Skeletal muscle tissue (tissue), 3 donors: ENCODE measurements at regions not wholly inside any gene's neighbourhood (a gene's known extent, or its start where the extent isn't known, plus 50 kb on each side); places are given as distances from the start of the nearest gene placed in this dataset.
"Not testable (repeated sequence)": the region's sequence is repeated elsewhere in the genome, so short reads cannot be mapped to it uniquely, and the experiment has no call there.

Experiments used
- H3K27ac ChIP-seq: one replicate; pipeline ENCODE4 v1.7.0; 2013; ENCODE audit warnings: mild to moderate bottlenecking, low read depth, low read length, inconsistent platforms
- H3K27me3 ChIP-seq, 3 donors: one replicate each; pipeline ENCODE4 v1.7.0; 2013; ENCODE audit warnings: low read length in 3 of 3; ENCODE audit not compliant: control insufficient read depth in 3 of 3, insufficient read depth in 3 of 3
- H3K36me3 ChIP-seq, 3 donors: one replicate each; pipeline ENCODE4 v1.7.0; 2013; ENCODE audit warnings: low read length in 3 of 3; ENCODE audit not compliant: control insufficient read depth in 3 of 3, insufficient read depth in 3 of 3
- H3K4me1 ChIP-seq, 3 donors: one replicate each; pipeline ENCODE4 v1.7.0; 2013; ENCODE audit warnings: low read length in 3 of 3, mild to moderate bottlenecking in 3 of 3; ENCODE audit not compliant: control insufficient read depth in 3 of 3, insufficient read depth in 3 of 3
- H3K4me3 ChIP-seq, 3 donors: one replicate each; pipeline ENCODE4 v1.7.0; 2013; ENCODE audit warnings: low read length in 3 of 3
- H3K9ac ChIP-seq, 3 donors: one replicate each; pipeline ENCODE4 v1.7.0; 2013; ENCODE audit warnings: low read length in 3 of 3, mild to moderate bottlenecking in 3 of 3, moderate library complexity in 2 of 3, low read depth in 1 of 3
- H3K9me3 ChIP-seq, 3 donors: one replicate each; pipeline ENCODE4 v1.7.0; 2013; ENCODE audit warnings: low read length in 3 of 3; ENCODE audit not compliant: control insufficient read depth in 3 of 3
- donor health status: Osteomylitis.

GRCh38 chrX:137178392-137178791 lies 144.6 kb upstream of the GPR101 start:
- Histone ChIP-seq H3K4me3 (no peak overlapping the region), H3K4me1 (no peaks in the 10 kb centered on the region), H3K27ac (no peak overlapping the region), H3K9me3 (no peaks in the 10 kb centered on the region), H3K27me3 (no peaks in the 10 kb centered on the region), H3K9ac (no peak overlapping the region), H3K36me3 (no peaks in the 10 kb centered on the region)

GRCh38 chrX:137172317-137172948 lies 138.6 kb upstream of the GPR101 start:
- H3K4me3 ChIP-seq: no peak overlapping the region
- H3K27me3 ChIP-seq: no peaks in the 10 kb centered on the region
- no peak overlapping the region for H3K9ac ChIP-seq
- no peak overlapping the region for H3K27ac ChIP-seq
- H3K4me1 ChIP-seq: no peaks in the 10 kb centered on the region
- no peaks in the 10 kb centered on the region for H3K36me3 ChIP-seq
- no peaks in the 10 kb centered on the region for H3K9me3 ChIP-seq

DNA sequence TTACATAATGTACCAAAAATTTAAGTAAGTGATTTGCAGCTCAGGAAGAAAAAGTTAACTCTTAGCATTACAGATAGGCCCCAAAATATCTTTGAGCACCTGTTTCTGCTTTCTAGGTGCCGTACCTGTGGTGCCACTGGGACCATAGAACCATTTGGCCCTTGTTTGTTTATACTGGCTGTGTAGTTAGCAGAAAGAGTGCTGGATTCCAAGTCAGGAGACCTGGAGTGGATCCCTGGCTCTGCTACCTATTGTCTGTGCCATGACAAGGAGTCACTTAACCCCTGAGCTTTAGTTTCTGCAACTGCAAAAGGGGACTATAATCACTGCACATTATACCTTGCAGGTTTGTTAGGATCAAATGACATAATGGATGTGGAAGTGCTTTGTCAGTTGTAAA lies 137.8 kb upstream of the GPR101 start:
- no peak overlapping the region for H3K27ac ChIP-seq
- H3K36me3 ChIP-seq: no peaks in the 10 kb centered on the region
- H3K9ac ChIP-seq: no peak overlapping the region
- H3K4me3 ChIP-seq: no peak overlapping the region
- H3K27me3 ChIP-seq: peaks cover 0 to 3% (median 0%) of the 10 kb centered on the region in 3 donors
- no peaks in the 10 kb centered on the region for H3K4me1 ChIP-seq
- no peaks in the 10 kb centered on the region for H3K9me3 ChIP-seq

GRCh38 chrX:137166591-137166990 lies 132.8 kb upstream of the GPR101 start:
- H3K9ac ChIP-seq: no peak overlapping the region
- peaks cover 0 to 3% (median 0%) of the 10 kb centered on the region in 3 donors for H3K27me3 ChIP-seq

DNA sequence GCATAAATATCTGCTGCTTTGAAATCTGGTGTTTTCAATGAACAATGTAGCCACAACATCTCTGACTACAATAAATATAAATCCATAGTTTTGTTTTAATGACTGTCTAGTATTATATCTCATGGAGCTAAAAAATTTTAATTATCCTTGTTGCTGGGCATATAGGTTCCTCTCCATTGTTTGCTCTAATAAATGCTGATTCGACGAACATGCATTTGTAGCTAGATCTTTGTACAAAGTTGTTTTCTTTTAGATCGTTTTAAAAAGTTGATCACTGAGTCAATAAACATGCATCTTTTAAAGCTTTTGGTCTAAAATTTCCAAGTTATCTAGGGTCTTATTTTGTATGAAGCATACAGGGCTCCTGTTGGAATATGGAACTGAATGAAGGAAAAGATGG lies 130.5 kb upstream of the GPR101 start:
- no peaks in the 10 kb centered on the region for H3K4me1 ChIP-seq
- H3K9me3 ChIP-seq: no peaks in the 10 kb centered on the region
- peaks cover 0 to 3% (median 0%) of the 10 kb centered on the region in 3 donors for H3K27me3 ChIP-seq
- H3K9ac ChIP-seq: no peak overlapping the region
- no peak overlapping the region for H3K4me3 ChIP-seq
- no peak overlapping the region for H3K27ac ChIP-seq
- no peaks in the 10 kb centered on the region for H3K36me3 ChIP-seq

More at GRCh38 chrX:137166591-137166990, 132.8 kb upstream of the GPR101 start:
- H3K27ac ChIP-seq: no peak overlapping the region
- H3K36me3 ChIP-seq: no peaks in the 10 kb centered on the region
- no peaks in the 10 kb centered on the region for H3K4me1 ChIP-seq
- no peaks in the 10 kb centered on the region for H3K9me3 ChIP-seq
- no peak overlapping the region for H3K4me3 ChIP-seq

- Histone ChIP-seq H3K27ac (no peak overlapping the region), H3K27me3 (no peaks in the 10 kb centered on the region), H3K36me3 (no peaks in the 10 kb centered on the region), H3K9me3 (no peaks in the 10 kb centered on the region), H3K4me3 (no peak overlapping the region), H3K9ac (no peak overlapping the region), H3K4me1 (no peaks in the 10 kb centered on the region)
Measured at GRCh38 chrX:137151403-137151802, 117.6 kb upstream of the GPR101 start.

DNA sequence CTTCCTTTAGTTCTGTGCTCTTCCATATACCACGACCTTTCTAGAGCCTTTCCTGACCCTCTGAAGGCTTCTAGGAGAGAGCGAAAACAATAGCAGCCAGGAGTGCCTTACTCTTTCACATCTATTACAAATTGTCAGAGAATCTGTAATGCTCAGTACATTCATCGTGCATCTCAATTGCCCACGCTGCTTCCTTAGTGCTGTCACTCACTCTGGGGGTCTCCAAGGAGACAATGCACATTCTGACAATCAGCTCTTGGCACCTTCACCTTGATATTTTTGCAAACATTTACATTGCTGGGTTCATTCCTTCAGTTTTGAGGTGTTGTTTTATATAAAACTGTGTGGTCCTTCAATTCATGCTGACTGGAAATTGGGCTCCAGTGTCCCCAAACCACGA lies 110.1 kb upstream of the GPR101 start:
- H3K27ac ChIP-seq: no peak overlapping the region
- H3K4me1 ChIP-seq: no peaks in the 10 kb centered on the region
- H3K36me3 ChIP-seq: no peaks in the 10 kb centered on the region
- H3K9me3 ChIP-seq: no peaks in the 10 kb centered on the region
- no peak overlapping the region for H3K4me3 ChIP-seq
- no peaks in the 10 kb centered on the region for H3K27me3 ChIP-seq
- no peak overlapping the region for H3K9ac ChIP-seq

- not testable (repeated sequence) for H3K36me3 ChIP-seq, H3K9me3 ChIP-seq, H3K4me3 ChIP-seq, H3K4me1 ChIP-seq, H3K27ac ChIP-seq, H3K27me3 ChIP-seq, H3K9ac ChIP-seq
Measured at GRCh38 chrX:137122651-137123050, 88.9 kb upstream of the GPR101 start.

DNA sequence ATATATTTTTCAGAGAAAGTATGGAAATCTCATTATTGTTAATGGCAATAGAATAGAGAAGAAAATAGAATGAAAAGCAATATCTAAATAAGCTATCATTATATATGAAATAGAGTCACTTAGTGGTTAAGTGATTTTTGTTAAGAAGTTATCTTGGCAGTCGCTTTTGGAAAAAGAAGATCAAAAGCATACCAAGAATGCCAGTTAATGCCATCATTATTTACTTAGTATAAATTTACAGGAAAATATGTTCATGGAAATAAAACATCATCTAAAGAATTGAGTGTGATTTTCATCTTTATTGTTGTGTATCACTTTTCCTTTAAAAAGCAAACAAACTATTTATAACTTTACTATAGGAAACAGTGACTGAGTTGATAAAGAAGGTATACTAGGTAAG lies 85.3 kb upstream of the GPR101 start:
- no peak overlapping the region for H3K9ac ChIP-seq

DNA sequence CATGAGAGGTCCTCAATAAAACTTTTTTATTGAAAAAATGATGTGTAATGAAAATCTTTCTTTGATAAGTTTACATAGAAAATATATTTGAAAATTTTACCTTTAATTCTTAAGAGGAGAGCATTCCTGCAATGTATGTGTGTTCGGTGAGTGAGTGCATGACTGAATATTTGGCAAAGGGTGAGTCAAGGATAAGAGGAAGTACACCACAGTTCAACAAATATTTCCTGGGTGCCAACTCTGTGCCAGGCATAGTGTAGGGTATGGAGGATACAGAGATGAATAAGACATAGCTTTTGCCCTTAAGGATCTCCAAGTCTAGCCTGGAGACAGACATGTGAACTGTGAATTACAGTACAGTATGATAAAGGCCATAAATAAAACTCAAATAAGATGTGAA lies 84.7 kb upstream of the GPR101 start:
- H3K9ac ChIP-seq: no peak overlapping the region
- no peaks in the 10 kb centered on the region for H3K36me3 ChIP-seq
- no peaks in the 10 kb centered on the region for H3K27me3 ChIP-seq
- H3K4me1 ChIP-seq: no peaks in the 10 kb centered on the region
- no peak overlapping the region for H3K27ac ChIP-seq
- no peak overlapping the region for H3K4me3 ChIP-seq
- no peaks in the 10 kb centered on the region for H3K9me3 ChIP-seq

More for the DNA sequence above, 85.3 kb upstream of the GPR101 start:
- H3K36me3 ChIP-seq: no peaks in the 10 kb centered on the region
- H3K9me3 ChIP-seq: no peaks in the 10 kb centered on the region
- no peaks in the 10 kb centered on the region for H3K4me1 ChIP-seq
- no peaks in the 10 kb centered on the region for H3K27me3 ChIP-seq
- H3K4me3 ChIP-seq: no peak overlapping the region
- no peak overlapping the region for H3K27ac ChIP-seq
